HTR-8/SVneo (cell line): ENCODE measurements at regions not wholly inside any gene's neighbourhood (a gene's known extent, or its start where the extent isn't known, plus 50 kb on each side); places are given as distances from the start of the nearest gene placed in this dataset.
A peak's percentile ranks its signal among the peaks of the same experiment; 100 is the strongest.
"Not testable (repeated sequence)": the region's sequence is repeated elsewhere in the genome, so short reads cannot be mapped to it uniquely, and the experiment has no call there.

ENCODE experiments used
- DNase-seq: peaks from one replicate; pipeline ENCODE4 v3.0.0; 2011; ENCODE audit warnings: low spot score, mixed read lengths; ENCODE audit not compliant: insufficient read length
- FAIRE-seq: peaks from 2 replicates; lab custom pipeline; 2011; peaks lifted over from hg19 to GRCh38; lab: Jason Lieb, UNC

DNA sequence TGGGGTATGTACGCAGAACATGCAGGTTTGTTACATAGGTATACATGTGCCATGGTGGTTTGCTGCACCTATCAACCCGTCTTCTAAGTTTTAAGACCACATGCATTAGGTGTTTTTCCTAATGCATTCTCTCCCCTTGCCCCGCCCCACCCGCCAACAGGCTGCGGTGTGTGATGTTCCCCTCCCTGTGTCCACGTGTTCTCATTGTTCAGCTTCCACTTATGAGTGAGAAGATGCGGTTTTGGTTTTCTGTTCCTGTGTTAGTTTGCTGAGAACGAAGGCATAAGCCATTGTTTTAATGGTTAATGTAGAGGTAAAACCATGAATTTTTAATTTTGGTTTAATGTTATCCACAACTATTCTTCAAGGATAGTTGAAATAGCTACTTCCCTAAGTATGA, 346.8 kb upstream of the EPHA6 start:
- FAIRE-seq (no peak), DNase-seq (no peak)

GRCh38 chr3:96478496-96478895, 335.9 kb upstream of the EPHA6 start:
- peak; percentile 5 for DNase-seq

DNA sequence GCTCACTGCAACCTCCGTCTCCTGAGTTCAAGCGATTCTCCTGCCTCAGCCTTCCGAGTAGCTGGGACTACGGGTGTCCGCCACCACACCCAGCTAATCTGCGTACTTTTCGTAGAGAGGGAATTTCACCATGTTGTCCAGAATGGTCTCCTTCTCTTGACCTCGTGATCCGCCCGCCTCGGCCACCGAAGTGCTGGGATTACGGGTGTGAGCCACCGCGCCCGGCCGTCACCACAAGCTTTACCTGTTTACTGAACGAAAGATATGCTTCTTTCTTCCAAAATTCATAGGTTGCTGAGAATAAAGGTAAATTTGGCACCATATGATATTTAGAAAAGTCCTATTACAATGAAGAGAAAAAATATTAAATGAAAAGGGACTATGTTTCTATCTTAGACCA, 333.5 kb upstream of the EPHA6 start:
- no peak for DNase-seq
- FAIRE-seq, result no peak

More at GRCh38 chr3:96478496-96478895, 335.9 kb upstream of the EPHA6 start:
- no peak for FAIRE-seq

DNA sequence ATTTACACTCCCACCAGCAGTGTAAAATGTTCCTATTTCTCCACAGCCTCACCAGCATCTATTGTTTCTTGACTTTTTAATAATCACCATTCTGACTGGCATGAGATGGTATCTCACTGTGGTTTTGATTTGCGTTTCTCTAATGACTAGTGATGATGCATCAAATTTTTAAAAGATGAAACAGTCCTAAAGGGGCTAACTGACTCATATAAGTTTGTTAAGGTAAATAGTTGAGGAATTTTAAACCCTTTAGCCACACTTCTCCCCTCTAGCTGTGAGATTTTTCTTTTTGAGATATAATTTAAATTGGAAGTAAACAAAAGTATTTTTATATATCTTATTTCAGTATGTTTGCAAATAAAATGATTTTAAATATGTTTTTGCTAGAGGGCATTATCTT, 331.2 kb upstream of the EPHA6 start:
- not testable (repeated sequence) for FAIRE-seq
- DNase-seq, result peak; percentile 24

GRCh38 chr3:96483781-96484180, 330.6 kb upstream of the EPHA6 start:
- FAIRE-seq (no peak), DNase-seq (no peak)

DNA sequence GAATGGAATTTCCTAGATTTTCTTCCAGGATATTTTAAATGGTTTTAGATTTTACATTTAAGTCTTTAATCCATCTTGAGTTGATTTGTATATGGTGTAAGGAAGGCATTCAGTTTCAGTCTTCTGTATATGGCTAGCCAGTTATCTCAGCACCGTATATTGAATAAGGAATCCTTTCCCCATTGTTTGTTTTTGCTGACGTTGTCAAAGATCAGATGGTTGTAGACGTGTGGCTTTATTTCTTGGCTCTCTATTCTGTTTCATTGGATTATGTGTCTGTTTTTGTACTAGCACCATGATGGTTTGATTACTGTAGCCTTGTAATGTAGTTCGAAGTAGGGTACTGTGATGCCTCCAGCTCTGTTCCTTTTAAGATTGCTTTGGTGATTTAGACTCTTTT, 325.7 kb upstream of the EPHA6 start:
- DNase-seq (no peak), FAIRE-seq (no peak)

DNA sequence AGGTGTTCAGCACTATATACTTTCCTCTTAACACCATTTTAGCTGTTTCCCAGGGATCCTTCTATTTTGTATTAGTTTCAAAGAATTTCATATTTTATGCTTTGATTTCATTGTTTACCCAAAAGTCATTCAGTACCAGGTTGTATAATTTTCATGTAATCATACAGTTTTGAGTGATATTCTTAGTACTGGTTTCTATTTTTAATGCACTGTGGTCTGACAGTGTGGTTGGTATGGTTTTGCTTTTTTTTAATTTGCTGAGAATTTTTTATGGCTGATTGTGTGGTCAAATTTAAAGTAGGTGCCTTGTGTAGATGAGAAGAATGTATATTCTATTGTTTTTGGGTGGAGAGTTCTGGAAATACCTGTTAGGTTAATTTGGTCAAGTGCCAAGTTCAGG, 323.4 kb upstream of the EPHA6 start:
- no peak for FAIRE-seq

DNA sequence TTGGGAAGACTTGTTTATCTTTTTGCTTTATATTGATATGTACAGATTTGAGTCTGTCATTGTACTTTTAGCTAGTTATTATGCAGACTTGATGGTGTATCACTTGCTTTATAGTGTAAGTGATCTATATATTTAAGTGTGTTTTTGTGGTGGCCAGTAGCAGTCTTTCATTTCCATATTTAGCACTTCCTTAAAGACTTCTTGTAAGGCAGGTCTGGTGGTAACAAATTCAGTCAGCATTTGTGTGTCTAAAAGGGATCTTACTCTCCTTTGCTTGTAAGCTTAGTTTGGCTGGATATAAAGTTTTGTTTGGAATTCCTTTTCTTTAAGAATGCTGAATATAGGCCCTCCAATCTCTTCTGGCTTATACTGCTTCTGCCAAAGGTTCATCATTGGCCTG, 322.5 kb upstream of the EPHA6 start:
- no peak for FAIRE-seq

More for the DNA sequence above, 323.4 kb upstream of the EPHA6 start:
- no peak for DNase-seq

GRCh38 chr3:96510334-96510733, 304.1 kb upstream of the EPHA6 start:
- DNase-seq, result no peak
- FAIRE-seq, result no peak

More for the DNA sequence above, 322.5 kb upstream of the EPHA6 start:
- no peak for DNase-seq

DNA sequence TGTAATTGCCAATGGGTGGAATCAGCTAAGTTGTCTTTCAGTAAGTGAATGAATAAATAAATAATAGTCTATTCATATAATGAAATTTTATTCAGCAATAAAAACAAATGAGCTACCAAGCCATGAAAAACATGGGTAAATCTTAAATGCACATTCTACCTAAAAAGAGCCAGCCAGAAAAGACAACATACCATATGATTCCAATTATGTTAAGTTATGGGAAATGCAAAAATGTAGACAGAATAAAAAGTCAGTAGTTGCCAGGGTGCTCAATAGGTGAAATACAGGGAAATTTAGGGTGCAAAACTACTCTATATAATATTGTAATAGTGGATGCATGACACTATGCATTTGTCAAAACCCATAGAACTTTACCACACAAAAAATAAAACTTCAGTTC, 277.2 kb upstream of the EPHA6 start:
- FAIRE-seq (no peak), DNase-seq (no peak)

GRCh38 chr3:96538186-96538585, 276.2 kb upstream of the EPHA6 start:
- no peak for FAIRE-seq

GRCh38 chr3:96548073-96548472, 266.3 kb upstream of the EPHA6 start:
- FAIRE-seq, result no peak
- peak; percentile 3 for DNase-seq

More at GRCh38 chr3:96538186-96538585, 276.2 kb upstream of the EPHA6 start:
- no peak for DNase-seq

DNA sequence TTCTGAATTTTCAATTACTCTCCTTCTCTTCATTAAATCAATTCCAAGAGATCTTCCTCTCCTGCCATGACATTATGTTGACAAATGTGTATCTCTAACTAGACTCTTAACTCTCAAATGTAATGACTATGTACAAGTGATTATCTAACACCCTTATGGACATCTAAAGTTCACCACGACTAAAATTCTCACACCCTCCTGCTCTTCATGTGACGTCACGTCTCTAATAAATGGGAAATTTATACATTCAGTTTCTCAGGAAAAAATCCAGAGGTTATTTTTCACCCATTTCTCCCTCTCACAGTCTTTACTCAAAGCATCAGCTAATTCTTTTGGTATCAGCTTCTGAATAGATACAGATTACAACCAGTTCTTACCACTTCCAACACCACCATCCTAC, 237.5 kb upstream of the EPHA6 start:
- DNase-seq, result no peak
- no peak for FAIRE-seq

- no peak for DNase-seq
- no peak for FAIRE-seq
Measured at GRCh38 chr3:96584066-96584465, 230.3 kb upstream of the EPHA6 start.

DNA sequence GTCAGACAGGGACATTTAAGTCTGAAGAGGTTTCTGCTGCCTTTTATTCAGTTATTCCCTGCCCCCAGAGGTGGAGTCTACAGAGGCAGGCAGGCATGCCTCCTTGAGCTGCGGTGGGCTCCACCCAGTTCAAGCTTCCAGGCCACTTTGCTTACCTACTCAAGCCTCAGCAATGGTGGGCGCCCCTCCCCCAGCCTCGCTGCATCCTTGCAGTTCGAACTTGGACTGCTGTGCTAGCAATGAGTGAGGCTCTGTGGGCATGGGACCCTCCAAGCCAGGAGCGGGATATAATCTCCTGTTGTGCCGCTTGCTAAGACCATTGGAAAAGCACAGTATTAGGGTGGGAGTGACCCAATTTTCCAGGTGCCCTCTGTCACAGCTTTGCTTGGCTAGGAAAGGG, 207.5 kb upstream of the EPHA6 start:
- not testable (repeated sequence) for FAIRE-seq, DNase-seq

DNA sequence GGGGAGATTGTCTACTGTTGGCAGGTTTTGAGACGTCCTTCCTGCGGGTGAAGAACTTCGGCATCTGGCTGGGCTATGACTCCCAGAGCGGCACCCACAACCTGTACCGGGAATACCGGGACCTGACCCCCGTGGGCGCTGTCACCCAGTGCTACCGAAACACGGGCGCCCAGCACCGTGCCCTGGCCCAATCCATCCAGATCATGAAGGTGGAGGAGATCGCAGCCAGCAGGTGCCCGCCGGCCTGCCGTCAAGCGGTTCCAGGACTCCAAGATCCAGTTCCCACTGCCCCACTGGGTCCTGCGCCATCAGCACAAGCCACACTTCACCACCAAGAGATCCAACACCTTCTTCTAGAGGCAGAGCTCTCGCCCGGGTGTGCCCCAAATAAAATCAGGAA, 194.9 kb upstream of the EPHA6 start:
- no peak for FAIRE-seq

DNA sequence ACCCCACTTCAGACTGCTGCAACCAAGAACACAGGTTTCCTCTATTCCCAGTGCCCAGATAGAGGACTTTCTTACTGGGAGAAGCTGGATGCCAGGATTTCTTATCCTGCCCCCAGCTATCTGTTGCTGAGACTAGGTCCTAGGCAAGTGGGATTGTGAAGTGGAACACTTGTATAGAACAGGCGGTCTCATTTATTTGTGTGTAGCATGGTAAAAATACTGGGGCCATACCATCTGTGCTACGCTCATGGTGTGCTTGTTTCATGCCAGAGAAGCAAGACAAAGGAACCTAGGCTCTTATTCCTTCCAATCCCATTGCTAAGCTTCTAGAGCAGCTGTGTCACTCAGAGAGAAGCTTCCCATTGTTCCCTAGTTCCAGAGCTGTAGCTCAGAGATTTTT, 191.5 kb upstream of the EPHA6 start:
- no peak for DNase-seq
- FAIRE-seq, result no peak

More for the DNA sequence above, 194.9 kb upstream of the EPHA6 start:
- no peak for DNase-seq

DNA sequence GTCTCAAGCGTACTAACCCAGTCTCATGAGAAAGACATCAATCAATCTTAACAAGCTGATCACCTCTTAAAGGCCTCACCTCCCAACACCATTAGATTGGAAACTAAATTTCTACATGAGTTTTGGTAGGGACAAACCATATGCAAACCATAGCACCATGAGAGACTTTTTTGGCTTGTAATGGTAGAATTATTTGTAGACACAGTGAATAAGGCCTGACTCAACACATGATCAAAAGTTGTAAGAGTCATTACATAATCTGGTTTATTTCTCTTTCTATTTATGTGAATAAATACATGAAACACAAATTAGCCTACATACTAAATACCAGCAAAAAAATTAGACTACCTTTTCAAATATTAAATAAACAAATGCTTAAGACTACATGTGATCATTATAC, 183.3 kb upstream of the EPHA6 start:
- no peak for FAIRE-seq

GRCh38 chr3:96646596-96646995, 167.8 kb upstream of the EPHA6 start:
- FAIRE-seq, result no peak
- DNase-seq, result no peak

More for the DNA sequence above, 183.3 kb upstream of the EPHA6 start:
- DNase-seq, result no peak

DNA sequence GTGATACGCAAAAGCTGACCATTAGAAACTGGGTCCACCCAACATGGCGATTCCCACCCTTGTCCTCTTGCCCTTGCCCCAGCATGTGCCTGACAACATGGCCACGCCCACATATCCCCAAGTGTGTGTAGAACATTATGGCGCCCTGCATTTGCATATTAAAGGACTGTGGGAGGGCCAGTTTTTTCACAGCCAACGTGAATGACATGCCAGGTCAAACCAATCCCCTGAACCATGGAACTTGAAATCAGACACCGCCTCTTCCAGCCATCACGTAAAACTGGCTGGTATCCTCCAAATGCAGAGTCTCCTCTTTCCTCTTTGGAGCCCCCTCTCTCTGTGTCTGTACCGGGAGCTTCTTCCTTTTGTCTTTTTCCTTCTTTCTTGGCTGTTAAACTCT, 156.7 kb upstream of the EPHA6 start:
- FAIRE-seq (no peak), DNase-seq (no peak)

DNA sequence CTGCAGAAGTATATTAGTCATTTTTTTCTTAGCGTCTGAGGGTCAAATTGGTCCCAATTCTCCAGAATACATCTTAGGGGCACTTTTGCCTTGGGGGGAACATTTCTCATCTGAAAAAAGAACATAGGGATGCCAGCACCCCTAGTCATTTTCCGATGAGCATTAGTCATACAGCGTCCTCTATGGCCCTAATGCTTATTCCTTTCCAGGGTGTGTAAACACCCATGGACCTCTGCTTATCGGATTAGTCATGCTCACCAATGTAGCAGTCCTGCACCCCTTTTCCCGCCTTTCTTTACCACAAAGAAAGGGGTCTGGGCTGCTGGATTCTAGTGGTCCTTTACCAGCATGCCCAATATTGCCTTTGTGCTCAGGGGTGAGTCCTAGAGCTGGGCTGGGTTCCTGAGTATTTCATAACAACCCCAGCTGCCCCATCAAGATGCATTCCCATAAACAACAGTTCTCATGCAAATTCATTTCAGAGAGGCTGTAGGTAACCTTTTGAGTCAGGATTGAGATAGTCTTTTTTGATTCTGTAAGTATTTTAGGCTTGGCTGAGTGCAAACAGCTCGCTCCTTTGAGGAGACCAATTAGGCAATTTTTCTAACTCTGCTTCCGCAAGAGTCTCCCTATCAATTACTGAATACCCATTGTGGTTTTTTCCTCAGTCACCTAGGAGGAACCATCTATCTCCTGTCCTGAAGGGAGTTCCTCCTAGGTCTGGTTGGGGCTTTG, 142.4 kb upstream of the EPHA6 start:
- FAIRE-seq, result not testable (repeated sequence)

DNA sequence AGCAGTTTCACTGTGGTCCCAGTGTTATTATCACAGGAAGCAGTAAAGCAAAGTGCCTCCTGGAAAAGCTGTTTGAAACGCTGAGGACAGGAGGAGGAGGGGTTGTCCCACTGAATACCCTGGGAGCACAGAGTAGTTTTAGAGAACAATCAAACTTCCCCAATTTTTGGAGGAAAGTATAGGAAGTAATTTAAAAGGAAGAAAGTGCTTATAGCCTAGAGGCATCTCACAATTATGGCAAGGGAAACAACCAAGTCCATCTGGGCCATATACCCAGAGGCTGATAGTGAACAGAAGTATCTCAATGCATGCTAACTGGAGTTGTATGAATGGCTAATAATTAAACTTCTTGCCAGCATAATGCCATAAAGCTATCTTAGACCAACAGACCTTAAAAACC, 137.2 kb upstream of the EPHA6 start:
- no peak for FAIRE-seq
- no peak for DNase-seq

More for the DNA sequence above, 142.4 kb upstream of the EPHA6 start:
- DNase-seq, result peak; percentile 3
